Gastroesophageal sphincter (tissue), 3 donors: ENCODE measurements at regions not wholly inside any gene's neighbourhood (a gene's known extent, or its start where the extent isn't known, plus 50 kb on each side); places are given as distances from the start of the nearest gene placed in this dataset.

Experiments used
- CTCF ChIP-seq, 4 experiments: fragments of 200-600 bp in 2 of 4; fragments of 450-650 bp in 2 of 4; sonication (generic) in 1 of 4; IDR thresholded peaks; one replicate each; pipeline ENCODE4 v1.5.1; 2017 to 2019; ENCODE audit warnings: antibody characterized with exemption in 4 of 4, mild to moderate bottlenecking in 2 of 4, moderate library complexity in 2 of 4
- EP300 ChIP-seq: sonication (generic); formaldehyde crosslinking; IDR thresholded peaks from one replicate; pipeline ENCODE4 v1.6.1; 2017; ENCODE audit warnings: antibody characterized with exemption, mild to moderate bottlenecking
- POLR2A ChIP-seq, 2 donors: fragments of 450-650 bp; IDR thresholded peaks; one replicate each; pipeline ENCODE4 v1.6.1; 2017; ENCODE audit warnings: antibody characterized with exemption in 2 of 2, mild to moderate bottlenecking in 2 of 2, moderate library complexity in 1 of 2

- TF ChIP-seq CTCF (IDR thresholded peaks at IDR 0.05), result no peak
- no peak for TF ChIP-seq POLR2A (IDR thresholded peaks at IDR 0.05)
- no peak for TF ChIP-seq EP300
Measured at GRCh38 chr3:194792368-194792767, 106.7 kb downstream of the FAM43A start.
